HG02759 (cell line): ENCODE measurements at regions not wholly inside any gene's neighbourhood (a gene's known extent, or its start where the extent isn't known, plus 50 kb on each side); places are given as distances from the start of the nearest gene placed in this dataset.
"Not testable (repeated sequence)": the region's sequence is repeated elsewhere in the genome, so short reads cannot be mapped to it uniquely, and the experiment has no call there.

Experiments used
- ATAC-seq: cut with Tn5 transposase; IDR thresholded peaks from one replicate; pipeline ENCODE4 v1.9.1; 2021; ENCODE audit warnings: mild to moderate bottlenecking, moderate library complexity; ENCODE audit not compliant: unreplicated experiment

GRCh38 chr6:106728296-106728870, 99.0 kb downstream of the QRSL1 start:
- no peak for ATAC-seq

GRCh38 chr6:106727480-106728149, 98.2 kb downstream of the QRSL1 start:
- no peak for ATAC-seq

GRCh38 chr6:106724848-106725247, 95.5 kb downstream of the QRSL1 start:
- no peak for ATAC-seq

GRCh38 chr6:106724337-106724736, 95.0 kb downstream of the QRSL1 start:
- ATAC-seq = no peak

- ATAC-seq = not testable (repeated sequence)
Observed at GRCh38 chr6:106723419-106723818, 94.0 kb downstream of the QRSL1 start.

- ATAC-seq = not testable (repeated sequence)
Observed at GRCh38 chr6:106721189-106721588, 91.8 kb downstream of the QRSL1 start.
